Fibroblast of pulmonary artery (primary cell): ENCODE measurements at regions not wholly inside any gene's neighbourhood (a gene's known extent, or its start where the extent isn't known, plus 50 kb on each side); places are given as distances from the start of the nearest gene placed in this dataset.
"Not testable (repeated sequence)": the region's sequence is repeated elsewhere in the genome, so short reads cannot be mapped to it uniquely, and the experiment has no call there.

Source experiments
- DNase-seq: peaks from one replicate; pipeline ENCODE4 v3.0.0-alpha.2; 2010; ENCODE audit warnings: low read depth
- H3K4me3 ChIP-seq: replicated peaks from 2 replicates; pipeline ENCODE4 v1.5.1; 2011; ENCODE audit warnings: low read depth, mild to moderate bottlenecking, control low read depth, low read length, moderate library complexity
- TF ChIP-seq, protein P1 (sequence below): IDR thresholded peaks from 2 replicates; pipeline ENCODE4 v1.5.1; 2011; ENCODE audit warnings: mild to moderate bottlenecking, control low read depth, low read length, inconsistent platforms; ENCODE audit errors: missing control alignments

DNA sequence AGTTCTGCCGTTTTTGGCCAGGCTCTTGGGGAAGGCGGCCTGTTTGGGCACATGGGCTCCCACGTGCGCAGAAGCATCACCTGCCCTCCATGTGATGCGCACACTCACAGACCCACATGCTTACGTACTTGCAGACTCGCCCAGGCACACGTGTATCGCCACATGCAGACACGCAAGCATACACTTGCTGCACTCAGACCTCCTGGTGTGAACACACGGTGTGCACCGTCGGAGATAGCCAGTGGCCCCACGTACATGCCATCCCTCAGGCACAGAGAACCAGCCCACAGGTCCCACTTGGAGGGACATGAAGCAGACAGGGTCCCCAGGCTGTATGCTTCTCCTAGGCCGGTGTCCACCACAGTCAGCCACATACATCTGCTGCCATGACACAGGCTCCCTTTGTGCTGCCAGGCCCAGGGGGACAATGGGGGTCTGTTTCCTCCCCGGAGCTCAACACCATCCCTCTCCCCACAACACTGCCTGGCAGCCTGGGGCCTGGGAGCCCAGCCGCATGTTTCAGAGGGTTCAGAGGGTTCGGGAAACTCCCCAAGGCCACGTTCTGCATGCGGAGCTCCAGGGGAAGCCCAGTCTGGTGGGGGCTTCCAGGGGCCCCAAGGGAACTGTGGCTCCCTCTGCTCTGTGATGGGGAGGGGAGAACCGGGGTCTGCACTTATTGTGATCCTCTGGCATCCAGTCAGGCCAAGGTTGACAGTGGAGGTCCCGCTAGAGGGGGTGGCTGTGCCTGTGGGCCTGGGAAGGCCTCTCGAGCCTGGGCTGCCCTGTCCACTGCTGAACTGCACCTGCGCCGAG lies 208.1 kb upstream of the HAAO start:
- TF ChIP-seq, protein P1, sequence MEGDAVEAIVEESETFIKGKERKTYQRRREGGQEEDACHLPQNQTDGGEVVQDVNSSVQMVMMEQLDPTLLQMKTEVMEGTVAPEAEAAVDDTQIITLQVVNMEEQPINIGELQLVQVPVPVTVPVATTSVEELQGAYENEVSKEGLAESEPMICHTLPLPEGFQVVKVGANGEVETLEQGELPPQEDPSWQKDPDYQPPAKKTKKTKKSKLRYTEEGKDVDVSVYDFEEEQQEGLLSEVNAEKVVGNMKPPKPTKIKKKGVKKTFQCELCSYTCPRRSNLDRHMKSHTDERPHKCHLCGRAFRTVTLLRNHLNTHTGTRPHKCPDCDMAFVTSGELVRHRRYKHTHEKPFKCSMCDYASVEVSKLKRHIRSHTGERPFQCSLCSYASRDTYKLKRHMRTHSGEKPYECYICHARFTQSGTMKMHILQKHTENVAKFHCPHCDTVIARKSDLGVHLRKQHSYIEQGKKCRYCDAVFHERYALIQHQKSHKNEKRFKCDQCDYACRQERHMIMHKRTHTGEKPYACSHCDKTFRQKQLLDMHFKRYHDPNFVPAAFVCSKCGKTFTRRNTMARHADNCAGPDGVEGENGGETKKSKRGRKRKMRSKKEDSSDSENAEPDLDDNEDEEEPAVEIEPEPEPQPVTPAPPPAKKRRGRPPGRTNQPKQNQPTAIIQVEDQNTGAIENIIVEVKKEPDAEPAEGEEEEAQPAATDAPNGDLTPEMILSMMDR = no peak
- H3K4me3 ChIP-seq = no peak overlapping the region
- no peak for DNase-seq

DNA sequence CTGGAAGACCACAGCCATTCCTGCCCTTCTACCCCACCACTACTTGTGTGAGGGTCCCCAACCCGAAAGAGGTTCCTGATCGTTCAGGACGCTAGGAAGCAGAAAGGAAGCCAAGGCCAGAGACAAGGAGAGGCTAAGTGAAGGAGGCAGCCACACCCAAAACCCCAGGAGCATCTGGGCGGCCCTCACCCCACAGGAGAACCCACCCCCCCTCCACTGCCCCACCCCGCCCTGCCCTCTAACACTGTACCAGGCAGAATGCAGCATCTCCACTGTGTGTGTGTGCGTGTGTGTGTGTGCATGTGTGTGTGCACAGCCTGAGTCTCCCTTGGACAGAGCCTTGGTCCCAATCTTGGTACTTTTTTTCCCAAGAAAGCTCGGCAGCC lies 207.5 kb upstream of the HAAO start:
- H3K4me3 ChIP-seq = no peak overlapping the region
- DNase-seq = no peak
- TF ChIP-seq, protein P1 = no peak

DNA sequence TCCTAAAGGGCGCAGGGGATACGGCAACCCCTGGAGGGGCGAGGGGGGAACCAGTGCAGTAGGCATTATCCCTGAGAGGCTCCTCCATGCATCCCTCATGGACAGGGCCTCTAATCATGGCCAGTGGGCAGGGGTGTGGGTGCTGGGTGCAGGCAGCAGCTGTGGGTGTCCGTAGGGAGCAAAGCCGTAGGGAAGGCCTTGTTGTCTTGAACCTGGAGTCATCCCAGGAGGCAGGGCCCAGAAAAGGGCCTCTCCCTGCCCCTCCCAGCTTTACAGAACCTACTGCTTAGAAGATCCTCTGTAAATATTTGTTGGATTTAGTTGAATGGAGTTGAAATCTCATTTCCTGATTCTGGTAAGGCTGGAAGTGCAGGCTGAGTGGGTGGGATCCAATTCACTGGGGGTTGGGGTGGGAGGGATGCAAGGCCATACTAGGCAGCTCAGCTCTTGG lies 207.0 kb upstream of the HAAO start:
- H3K4me3 ChIP-seq = no peak overlapping the region
- no peak for DNase-seq
- TF ChIP-seq, protein P1 = no peak

DNA sequence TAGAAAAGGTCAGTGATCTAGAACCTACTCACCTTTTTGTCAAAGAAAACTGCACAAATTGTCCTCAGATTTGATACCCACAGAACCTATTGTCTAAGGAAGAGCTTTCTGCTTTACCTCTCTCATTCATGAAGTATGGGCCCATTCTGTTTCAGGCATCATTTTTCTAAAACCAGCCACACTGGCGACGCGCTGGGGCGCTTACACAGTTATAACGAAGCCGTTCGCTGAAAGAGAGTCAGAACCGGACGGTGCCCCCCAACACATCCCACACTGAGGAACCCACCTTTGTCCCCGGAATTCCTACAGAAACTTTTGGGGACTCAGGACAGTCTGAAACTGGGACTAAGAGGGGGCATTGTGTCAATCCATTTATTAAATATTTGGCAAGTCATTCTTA lies 206.3 kb upstream of the HAAO start:
- no peak overlapping the region for H3K4me3 ChIP-seq

DNA sequence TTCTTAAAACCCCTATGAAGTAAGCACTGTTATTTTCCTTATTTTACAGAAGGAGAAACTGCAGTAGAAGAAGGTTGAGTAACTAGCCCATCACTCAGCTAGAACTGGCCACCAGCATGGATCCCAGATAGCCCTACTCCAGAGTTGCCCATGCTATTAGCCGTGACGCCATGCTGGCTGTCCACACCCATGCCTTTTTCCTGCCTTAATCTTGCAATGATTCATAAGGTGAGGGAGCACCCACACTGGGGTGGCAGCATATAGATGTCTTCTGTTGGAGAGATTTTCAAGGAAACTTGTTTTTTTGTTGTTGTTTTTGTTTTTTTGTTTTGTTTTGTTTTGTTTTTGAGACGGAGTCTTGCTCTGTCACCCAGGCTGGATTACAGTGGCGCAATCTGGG lies 204.1 kb upstream of the HAAO start:
- no peak for DNase-seq
- H3K4me3 ChIP-seq = no peak overlapping the region
- TF ChIP-seq, protein P1 = no peak

More for the DNA sequence above, 206.3 kb upstream of the HAAO start:
- TF ChIP-seq, protein P1 = no peak
- no peak for DNase-seq

DNA sequence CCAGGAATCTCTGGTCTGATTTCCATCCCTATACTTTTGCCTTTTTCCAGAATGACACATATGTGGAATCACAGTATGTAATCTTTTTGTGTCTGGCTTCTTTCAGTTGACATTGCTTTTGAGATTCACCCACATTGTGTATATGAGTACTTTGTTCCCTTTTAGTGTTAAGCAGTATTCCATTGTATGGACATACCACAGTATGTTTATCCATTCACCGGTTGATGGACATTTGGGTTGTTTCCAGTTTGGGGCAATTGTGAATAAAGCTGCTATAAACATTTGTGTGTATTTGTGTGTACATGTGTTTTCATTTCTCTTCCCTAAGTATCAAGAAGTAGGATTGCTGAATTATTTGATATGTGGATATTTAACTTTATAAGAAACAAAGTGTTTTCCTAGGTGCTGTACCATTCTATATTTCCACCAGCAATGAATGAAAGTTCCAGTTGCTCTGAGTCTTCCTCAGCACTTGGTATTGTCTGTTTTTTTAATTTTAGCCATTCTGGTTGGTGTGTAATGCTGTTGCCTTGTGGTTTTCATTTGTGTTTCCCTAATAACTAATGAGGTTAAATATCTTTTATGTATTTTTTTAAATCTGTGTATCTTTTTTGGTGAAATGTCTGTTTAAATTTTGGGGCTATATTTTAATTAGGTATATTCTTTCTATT lies 203.5 kb upstream of the HAAO start:
- no peak overlapping the region for H3K4me3 ChIP-seq
- DNase-seq = no peak
- TF ChIP-seq, protein P1 = no peak

DNA sequence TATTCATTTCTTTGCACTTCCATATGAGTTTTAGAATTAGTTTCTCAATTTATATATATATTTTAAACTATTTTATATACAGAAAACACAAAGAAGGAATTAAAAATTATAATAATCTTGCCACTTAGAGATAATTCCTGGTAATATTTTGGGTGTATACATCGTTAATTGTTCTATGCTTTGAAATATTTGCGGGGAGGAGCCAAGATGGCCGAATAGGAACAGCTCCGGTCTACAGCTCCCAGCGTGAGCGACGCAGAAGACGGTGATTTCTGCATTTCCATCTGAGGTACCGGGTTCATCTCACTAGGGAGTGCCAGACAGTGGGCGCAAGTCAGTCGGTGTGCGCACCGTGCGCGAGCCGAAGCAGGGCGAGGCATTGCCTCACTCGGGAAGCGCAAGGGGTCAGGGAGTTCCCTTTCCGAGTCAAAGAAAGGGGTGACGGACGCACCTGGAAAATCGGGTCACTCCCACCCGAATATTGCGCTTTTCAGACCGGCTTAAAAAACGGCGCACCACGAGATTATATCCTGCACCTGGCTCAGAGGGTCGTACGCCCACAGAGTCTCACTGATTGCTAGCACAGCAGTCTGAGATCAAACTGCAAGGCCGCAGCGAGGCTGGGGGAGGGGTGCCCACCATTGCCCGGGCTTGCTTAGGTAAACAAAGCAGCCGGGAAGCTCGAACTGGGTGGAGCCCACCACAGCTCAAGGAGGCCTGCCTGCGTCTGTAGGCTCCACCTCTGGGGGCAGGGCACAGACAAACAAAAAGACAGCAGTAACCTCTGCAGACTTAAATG lies 197.1 kb upstream of the HAAO start:
- H3K4me3 ChIP-seq, DNase-seq: not testable (repeated sequence)

DNA sequence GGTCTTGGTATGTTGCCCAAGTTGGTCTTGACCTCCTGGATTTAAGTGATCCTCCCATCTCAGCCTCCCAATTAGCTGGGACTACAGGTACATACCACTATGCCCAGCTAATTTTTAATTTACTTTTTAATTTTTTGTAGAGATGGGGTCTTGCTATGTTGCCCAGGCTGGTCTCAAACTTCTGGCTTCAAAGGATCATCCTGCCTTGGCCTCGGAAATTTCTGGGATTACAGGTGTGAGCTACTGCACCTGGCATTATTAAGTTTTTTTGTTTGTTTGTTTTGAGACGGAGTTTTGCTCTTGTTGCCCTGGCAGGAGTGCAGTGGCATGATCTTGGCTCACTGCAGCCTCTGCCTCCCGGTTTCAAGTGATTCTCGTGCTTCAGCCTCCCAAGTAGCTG lies 195.7 kb upstream of the HAAO start:
- H3K4me3 ChIP-seq, DNase-seq: not testable (repeated sequence)
